ENCODE measurements at regions not wholly inside any gene's neighbourhood (a gene's known extent, or its start where the extent isn't known, plus 50 kb on each side); places are given as distances from the start of the nearest gene placed in this dataset.

DNA sequence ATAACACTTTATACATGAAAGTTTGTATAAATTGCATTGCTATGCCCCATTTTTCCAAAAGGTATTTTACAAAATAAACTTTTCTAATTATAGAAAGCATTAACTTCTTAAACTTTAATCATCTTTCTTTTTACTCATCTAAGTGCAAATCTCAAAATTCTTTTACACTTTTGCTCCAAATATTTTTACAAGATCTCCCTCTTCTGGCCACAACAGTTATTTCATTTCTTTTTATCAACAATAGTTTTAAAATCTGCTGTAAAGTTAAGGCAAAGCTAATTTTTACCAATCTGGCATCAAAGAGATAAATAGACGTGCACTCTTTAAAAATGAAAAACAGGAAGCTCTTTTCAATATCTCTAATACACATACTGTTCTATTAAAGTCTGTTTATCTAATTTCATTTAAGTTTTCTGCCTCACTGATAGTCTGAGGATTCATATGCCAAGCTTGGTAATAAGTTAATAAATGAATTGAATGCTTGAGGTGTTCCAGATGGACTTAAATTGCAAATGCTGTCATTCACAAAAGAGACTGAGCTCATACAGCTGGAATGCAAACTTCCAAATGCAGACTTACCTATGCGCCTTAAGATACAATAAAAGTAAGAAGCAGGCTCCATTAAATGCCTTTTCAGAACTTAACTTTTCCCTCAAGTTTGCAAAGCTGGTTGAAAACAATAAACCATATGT lies 583.0 kb upstream of the ATXN8OS start:
- TF ChIP-seq EZH2 (IDR thresholded peaks at IDR 0.05; ENCODE audit: insufficient read depth, poor library complexity, severe bottlenecking) (no peak), EZH2phosphoT487 (IDR thresholded peaks at IDR 0.05; ENCODE audit: insufficient read depth, low read depth) (no peak)
- no peaks in the 10 kb centered on the region for H3K79me2 ChIP-seq (ENCODE audit: insufficient read depth)
- H2AFZ ChIP-seq: no peak overlapping the region
- no peaks in the 10 kb centered on the region for H4K20me1 ChIP-seq (ENCODE audit: insufficient read depth)
- H3K9ac ChIP-seq: no peak overlapping the region
- no peaks in the 10 kb centered on the region for H3K27me3 ChIP-seq (replicated peaks; ENCODE audit: insufficient read depth)
- H3F3A ChIP-seq (ENCODE audit: insufficient read depth): no peaks in the 10 kb centered on the region
- no peak overlapping the region for H3K4me2 ChIP-seq (ENCODE audit: unreplicated experiment)
- no peaks in the 10 kb centered on the region for H3K9me3 ChIP-seq (ENCODE audit: low read depth)
- H3K9me2 ChIP-seq (ENCODE audit: insufficient read depth): no peaks in the 10 kb centered on the region
- H3K27ac ChIP-seq: no peak overlapping the region
- H3K36me3 ChIP-seq (ENCODE audit: low read depth): no peaks in the 10 kb centered on the region
- in situ Hi-C loops (cut with MboI): loop anchor here (25.0 kb wide), 1 partner anchor 1038 kb away; no protein-coding TSS in a partner anchor
- no peak overlapping the region for H3K4me3 ChIP-seq
- 15 to 25% methylated on average over 2 of the region's 2 CpGs for WGBS, 2 experiments (ENCODE audit: low coverage in 1 of 2, low lambda C conversion rate in 2 of 2, missing lambda C conversion rate in 2 of 2)
- no peaks in the 10 kb centered on the region for H3K4me1 ChIP-seq (ENCODE audit: insufficient read depth)
- peak; percentile 1 for DNase-seq

DNA sequence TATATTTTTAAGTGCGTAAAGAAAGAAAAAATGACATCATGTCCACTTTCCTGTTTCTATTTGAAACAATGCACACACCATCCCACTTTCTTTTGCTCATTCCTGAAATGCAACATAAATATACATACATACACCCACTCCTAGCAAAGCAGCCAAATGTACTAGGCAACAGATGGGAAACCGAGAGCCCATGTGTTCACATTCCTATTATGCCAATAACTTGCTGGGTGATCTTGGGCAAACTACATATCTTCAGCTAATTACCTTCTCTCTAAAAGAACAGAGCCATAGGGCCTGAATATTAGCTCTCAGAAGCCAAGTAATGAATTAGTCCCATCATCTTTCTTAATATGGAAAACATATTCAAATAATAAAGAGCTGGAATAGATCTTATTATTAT lies 610.6 kb upstream of the ATXN8OS start:
- H3K4me3 ChIP-seq: no peak overlapping the region
- H3F3A ChIP-seq (ENCODE audit: insufficient read depth): no peaks in the 10 kb centered on the region
- no peaks in the 10 kb centered on the region for H3K9me3 ChIP-seq (ENCODE audit: low read depth)
- no peaks in the 10 kb centered on the region for H4K20me1 ChIP-seq (ENCODE audit: insufficient read depth)
- no peak overlapping the region for H2AFZ ChIP-seq
- 14 to 17% methylated on average over 2 of the region's 2 CpGs for WGBS, 2 experiments (ENCODE audit: low coverage in 1 of 2, low lambda C conversion rate in 2 of 2, missing lambda C conversion rate in 2 of 2)
- no peaks in the 10 kb centered on the region for H3K36me3 ChIP-seq (ENCODE audit: low read depth)
- no peaks in the 10 kb centered on the region for H3K4me1 ChIP-seq (ENCODE audit: insufficient read depth)
- no peaks in the 10 kb centered on the region for H3K9me2 ChIP-seq (ENCODE audit: insufficient read depth)
- no peaks in the 10 kb centered on the region for H3K79me2 ChIP-seq (ENCODE audit: insufficient read depth)
- H3K27ac ChIP-seq: no peak overlapping the region
- no peaks in the 10 kb centered on the region for H3K27me3 ChIP-seq (replicated peaks; ENCODE audit: insufficient read depth)
- TF ChIP-seq EZH2 (IDR thresholded peaks at IDR 0.05; ENCODE audit: insufficient read depth, poor library complexity, severe bottlenecking): no peak
- TF ChIP-seq EZH2phosphoT487 (IDR thresholded peaks at IDR 0.05; ENCODE audit: insufficient read depth, low read depth): no peak
- H3K9ac ChIP-seq: no peak overlapping the region
- in situ Hi-C loops (cut with MboI): no loop called here
- DNase-seq: no peak
- no peak overlapping the region for H3K4me2 ChIP-seq (ENCODE audit: unreplicated experiment)

DNA sequence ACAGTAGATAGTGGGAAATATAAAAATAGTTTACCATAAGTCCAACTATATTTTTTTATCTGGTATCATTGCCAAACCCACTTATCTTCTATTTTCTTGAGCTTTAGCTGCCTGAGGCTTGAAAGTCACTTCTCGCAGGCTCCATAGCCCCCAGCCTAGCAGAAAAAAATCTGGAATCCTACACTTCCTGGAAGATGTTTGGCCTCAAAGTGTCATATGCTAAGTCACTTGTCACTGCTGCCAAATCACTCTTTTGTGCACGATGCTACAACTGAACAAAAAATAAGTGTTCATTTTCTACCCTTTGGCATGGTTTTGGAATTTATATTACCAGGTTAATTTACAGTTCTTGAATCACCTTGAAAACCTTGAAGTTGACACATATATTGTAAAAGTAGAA lies 612.5 kb upstream of the ATXN8OS start:
- Histone ChIP-seq H3K4me2 (ENCODE audit: unreplicated experiment) (no peak overlapping the region), H3K4me1 (ENCODE audit: insufficient read depth) (no peaks in the 10 kb centered on the region), H3K9me2 (ENCODE audit: insufficient read depth) (no peaks in the 10 kb centered on the region), H3F3A (ENCODE audit: insufficient read depth) (no peaks in the 10 kb centered on the region), H3K9ac (no peak overlapping the region), H2AFZ (no peak overlapping the region), H3K9me3 (ENCODE audit: low read depth) (no peaks in the 10 kb centered on the region), H3K4me3 (no peak overlapping the region), H3K27ac (no peak overlapping the region), H3K36me3 (ENCODE audit: low read depth) (no peaks in the 10 kb centered on the region), H4K20me1 (ENCODE audit: insufficient read depth) (no peaks in the 10 kb centered on the region), H3K79me2 (ENCODE audit: insufficient read depth) (no peaks in the 10 kb centered on the region), H3K27me3 (replicated peaks; ENCODE audit: insufficient read depth) (no peaks in the 10 kb centered on the region)
- DNase-seq: no peak
- in situ Hi-C loops (cut with MboI): no loop called here
- TF ChIP-seq EZH2 (IDR thresholded peaks at IDR 0.05; ENCODE audit: insufficient read depth, poor library complexity, severe bottlenecking) (no peak), EZH2phosphoT487 (IDR thresholded peaks at IDR 0.05; ENCODE audit: insufficient read depth, low read depth) (no peak)
- WGBS, 2 experiments (ENCODE audit: low coverage in 1 of 2, low lambda C conversion rate in 2 of 2, missing lambda C conversion rate in 2 of 2): 1 to 8% methylated on average over 2 of the region's 2 CpGs

DNA sequence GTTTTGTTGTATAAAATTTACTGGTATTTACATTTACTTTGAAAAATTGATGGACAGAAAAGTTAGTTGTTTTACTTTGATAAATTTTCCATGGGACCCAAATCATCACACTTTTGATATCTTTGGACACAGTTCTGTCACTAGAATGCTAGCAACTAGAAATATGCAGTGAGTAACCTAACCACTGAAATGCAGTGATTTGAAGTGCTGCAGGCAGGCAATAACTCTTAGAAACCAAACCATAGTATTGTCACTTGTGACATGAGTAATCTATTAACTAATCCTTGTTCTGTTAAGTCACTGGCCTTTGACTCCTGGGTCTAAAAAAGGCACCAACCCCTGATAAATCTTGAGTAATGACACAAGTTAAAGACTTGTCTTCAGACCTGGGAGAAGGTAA lies 620.0 kb upstream of the ATXN8OS start:
- Histone ChIP-seq H3K9ac (no peak overlapping the region), H3K9me2 (ENCODE audit: insufficient read depth) (no peaks in the 10 kb centered on the region), H3K36me3 (ENCODE audit: low read depth) (no peaks in the 10 kb centered on the region), H3K27me3 (replicated peaks; ENCODE audit: insufficient read depth) (no peaks in the 10 kb centered on the region), H3F3A (ENCODE audit: insufficient read depth) (no peaks in the 10 kb centered on the region), H3K9me3 (ENCODE audit: low read depth) (peaks cover 3% of the 10 kb centered on the region), H3K4me3 (no peak overlapping the region), H3K4me1 (ENCODE audit: insufficient read depth) (no peaks in the 10 kb centered on the region), H3K4me2 (ENCODE audit: unreplicated experiment) (no peak overlapping the region), H4K20me1 (ENCODE audit: insufficient read depth) (no peaks in the 10 kb centered on the region), H3K79me2 (ENCODE audit: insufficient read depth) (no peaks in the 10 kb centered on the region), H3K27ac (no peak overlapping the region), H2AFZ (no peak overlapping the region)
- in situ Hi-C loops (cut with MboI): no loop called here
- TF ChIP-seq EZH2phosphoT487 (IDR thresholded peaks at IDR 0.05; ENCODE audit: insufficient read depth, low read depth) (no peak), EZH2 (IDR thresholded peaks at IDR 0.05; ENCODE audit: insufficient read depth, poor library complexity, severe bottlenecking) (no peak)
- DNase-seq: no peak

Measured in GM23248 (cell line).